MCF 10A (cell line): ENCODE measurements at regions not wholly inside any gene's neighbourhood (a gene's known extent, or its start where the extent isn't known, plus 50 kb on each side); places are given as distances from the start of the nearest gene placed in this dataset.

Experiments
- BruUV-seq: library from RNA; stranded (reverse); fragments of 400-500 nt; replicated peaks from 2 replicates; lab custom pipeline; 2021; lab: Mats Ljungman, UMichigan
- CTCF ChIA-PET: fragments of 300-600 bp; sonication (Branson Sonifier 250); formaldehyde crosslinking; extraction: SDS; loops from one replicate; lab custom pipeline; 2021; ENCODE audit warnings: antibody characterized with exemption, inconsistent platforms; lab: Yijun Ruan, JAX
- POLR2A ChIA-PET: fragments of 300-600, 350-650 bp; sonication (Branson Sonifier 250); formaldehyde crosslinking; extraction: SDS; loops from one replicate; lab custom pipeline; 2020; ENCODE audit warnings: antibody characterized with exemption, inconsistent platforms; lab: Yijun Ruan, JAX
- DNase-seq: peaks from one replicate; pipeline ENCODE4 v3.0.0-alpha.2; 2018; ENCODE audit not compliant: unreplicated experiment
- H3K27ac Mint-ChIP-seq: one replicate; pipeline ENCODE4 v1.8.0; 2022; ENCODE audit warnings: mild to moderate bottlenecking, low read depth, mixed read lengths; ENCODE audit not compliant: unreplicated experiment
- H3K27me3 Mint-ChIP-seq: one replicate; pipeline ENCODE4 v1.8.0; 2022; ENCODE audit warnings: mixed read lengths; ENCODE audit not compliant: insufficient read depth, unreplicated experiment
- H3K36me3 Mint-ChIP-seq: one replicate; pipeline ENCODE4 v1.8.0; 2022; ENCODE audit warnings: mild to moderate bottlenecking, moderate library complexity, mixed read lengths; ENCODE audit not compliant: insufficient read depth, unreplicated experiment
- H3K4me1 Mint-ChIP-seq: one replicate; pipeline ENCODE4 v1.8.0; 2022; ENCODE audit warnings: mixed read lengths; ENCODE audit not compliant: insufficient read depth, unreplicated experiment
- H3K4me3 Mint-ChIP-seq: one replicate; pipeline ENCODE4 v1.8.0; 2022; ENCODE audit warnings: mild to moderate bottlenecking, moderate library complexity, mixed read lengths; ENCODE audit not compliant: unreplicated experiment
- H3K9me3 Mint-ChIP-seq: one replicate; pipeline ENCODE4 v1.8.0; 2022; ENCODE audit warnings: mixed read lengths; ENCODE audit not compliant: unreplicated experiment
- intact Hi-C: fragments of 100-400 bp; cut with micrococcal nuclease; formaldehyde crosslinking; loops from 2 replicates; pipeline ENCODE4 v1.14.1; 2022
- TF ChIP-seq, protein P1 (sequence below): fragments of 200-600 bp; IDR thresholded peaks from one replicate; pipeline ENCODE4 v1.8.0; 2022; ENCODE audit warnings: antibody characterized with exemption, mild to moderate bottlenecking; ENCODE audit not compliant: unreplicated experiment

DNA sequence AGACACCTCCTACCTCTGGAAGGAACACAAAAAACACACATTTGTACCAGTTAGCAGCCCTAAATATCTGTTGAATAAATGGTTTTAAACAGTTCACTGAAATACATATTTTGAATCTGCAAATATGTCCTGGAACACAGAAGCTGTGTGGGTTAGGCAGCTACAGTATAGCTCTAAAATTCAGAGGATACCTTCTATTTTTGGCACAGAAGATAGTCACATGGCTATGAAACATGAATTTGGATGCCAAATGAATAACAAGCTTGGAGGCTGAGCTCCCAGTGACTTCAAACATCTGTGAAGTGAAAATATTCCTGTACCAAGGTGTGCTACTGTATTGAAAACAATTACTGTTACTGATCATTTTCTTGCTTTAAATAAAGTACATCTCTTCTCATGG, 391.5 kb upstream of the ADGRL2 start:
- Mint-ChIP-seq H3K4me1 (peaks cover 13% of the 10 kb centered on the region), H3K36me3 (no peaks in the 10 kb centered on the region), H3K27ac (no peak overlapping the region), H3K4me3 (no peak overlapping the region), H3K27me3 (no peaks in the 10 kb centered on the region), H3K9me3 (no peaks in the 10 kb centered on the region)
- DNase-seq: no peak
- TF ChIP-seq, protein P1, sequence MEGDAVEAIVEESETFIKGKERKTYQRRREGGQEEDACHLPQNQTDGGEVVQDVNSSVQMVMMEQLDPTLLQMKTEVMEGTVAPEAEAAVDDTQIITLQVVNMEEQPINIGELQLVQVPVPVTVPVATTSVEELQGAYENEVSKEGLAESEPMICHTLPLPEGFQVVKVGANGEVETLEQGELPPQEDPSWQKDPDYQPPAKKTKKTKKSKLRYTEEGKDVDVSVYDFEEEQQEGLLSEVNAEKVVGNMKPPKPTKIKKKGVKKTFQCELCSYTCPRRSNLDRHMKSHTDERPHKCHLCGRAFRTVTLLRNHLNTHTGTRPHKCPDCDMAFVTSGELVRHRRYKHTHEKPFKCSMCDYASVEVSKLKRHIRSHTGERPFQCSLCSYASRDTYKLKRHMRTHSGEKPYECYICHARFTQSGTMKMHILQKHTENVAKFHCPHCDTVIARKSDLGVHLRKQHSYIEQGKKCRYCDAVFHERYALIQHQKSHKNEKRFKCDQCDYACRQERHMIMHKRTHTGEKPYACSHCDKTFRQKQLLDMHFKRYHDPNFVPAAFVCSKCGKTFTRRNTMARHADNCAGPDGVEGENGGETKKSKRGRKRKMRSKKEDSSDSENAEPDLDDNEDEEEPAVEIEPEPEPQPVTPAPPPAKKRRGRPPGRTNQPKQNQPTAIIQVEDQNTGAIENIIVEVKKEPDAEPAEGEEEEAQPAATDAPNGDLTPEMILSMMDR: no peak
- intact Hi-C loops: no loop called here
- CTCF ChIA-PET: no interaction called here
- POLR2A ChIA-PET: interaction anchor here (0.6 kb wide), 1 partner anchor 217 kb away, joined by 3 read pairs; no protein-coding TSS in a partner anchor
- BruUV-seq: no TSS peak

DNA sequence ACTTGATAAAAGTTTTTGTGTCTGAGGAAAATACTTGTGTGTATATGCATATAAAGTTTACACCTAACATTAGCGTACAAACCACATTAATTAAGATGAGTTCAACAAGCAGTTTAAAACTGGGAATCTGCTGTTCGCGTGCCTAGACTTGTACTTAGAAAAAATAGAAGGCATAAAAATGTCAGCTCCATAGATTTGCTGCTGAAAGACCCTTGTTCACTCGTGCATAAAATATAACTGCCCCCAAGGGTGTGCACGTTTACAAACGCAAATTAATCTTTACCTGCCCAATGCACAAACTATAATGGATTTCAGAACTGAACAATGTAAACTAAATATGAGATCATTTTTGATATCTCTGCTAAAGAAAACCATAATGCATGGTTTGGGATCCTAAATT, 392.3 kb upstream of the ADGRL2 start:
- no TSS peak for BruUV-seq
- ChIA-PET CTCF (interaction anchor here (0.7 kb wide), 1 partner anchor 1189 kb away, joined by 3 read pairs; no protein-coding TSS in a partner anchor), POLR2A (no interaction called here)
- no peak overlapping the region for H3K4me3 Mint-ChIP-seq
- no peaks in the 10 kb centered on the region for H3K9me3 Mint-ChIP-seq
- H3K27ac Mint-ChIP-seq: no peak overlapping the region
- H3K36me3 Mint-ChIP-seq: no peaks in the 10 kb centered on the region
- DNase-seq: no peak
- no peaks in the 10 kb centered on the region for H3K27me3 Mint-ChIP-seq
- H3K4me1 Mint-ChIP-seq: peaks cover 13% of the 10 kb centered on the region
- intact Hi-C loops: no loop called here
- TF ChIP-seq, protein P1: no peak

DNA sequence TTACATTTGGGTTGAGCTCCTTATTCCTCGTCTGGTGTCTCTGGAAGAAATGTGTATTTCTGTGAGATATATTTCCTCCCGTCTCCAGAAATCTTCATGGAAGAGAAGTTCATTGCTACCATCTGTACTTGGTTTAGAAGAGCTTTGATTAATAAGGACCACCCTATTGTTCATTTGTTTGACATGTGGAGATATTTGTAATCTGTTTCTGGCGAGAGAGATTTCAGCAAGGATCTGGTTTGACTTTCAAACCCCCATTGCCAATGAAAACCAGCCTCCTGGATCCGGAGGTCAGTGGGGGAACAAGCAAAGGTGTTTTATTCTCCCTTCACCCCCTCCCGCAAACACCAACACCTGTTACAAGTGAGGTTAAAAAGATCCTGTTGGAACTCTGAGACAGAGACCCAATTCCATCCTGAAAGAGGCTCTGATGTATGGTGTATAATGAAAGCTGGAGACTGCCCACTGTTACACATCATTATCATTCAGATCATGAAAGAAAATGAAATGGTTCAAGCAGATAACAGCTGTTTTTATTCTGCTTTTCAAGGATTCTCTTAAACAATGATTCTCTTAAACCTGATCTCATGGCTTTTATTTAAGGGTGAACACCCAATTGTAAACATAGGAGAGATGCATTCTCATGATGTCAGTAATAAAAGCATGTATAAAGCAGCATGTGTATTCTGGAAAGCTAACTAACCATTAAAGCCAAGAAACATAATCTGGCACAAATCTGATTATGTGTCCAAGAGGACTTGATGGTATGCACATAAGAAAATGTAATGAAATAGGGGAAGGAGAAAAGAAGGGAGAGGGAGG, 393.5 kb upstream of the ADGRL2 start:
- no TSS peak for BruUV-seq
- Mint-ChIP-seq H3K27me3 (no peaks in the 10 kb centered on the region), H3K36me3 (no peaks in the 10 kb centered on the region), H3K4me3 (no peak overlapping the region), H3K27ac (no peak overlapping the region), H3K9me3 (no peaks in the 10 kb centered on the region), H3K4me1 (peaks cover 13% of the 10 kb centered on the region)
- POLR2A ChIA-PET: no interaction called here
- TF ChIP-seq, protein P1: no peak
- no peak for DNase-seq
- intact Hi-C loops: no loop called here
- CTCF ChIA-PET: interaction anchor here (0.6 to 0.7 kb wide), 4 partner anchors 9 to 1078 kb away, joined by 3 to 5 read pairs (median 3); no protein-coding TSS in a partner anchor

DNA sequence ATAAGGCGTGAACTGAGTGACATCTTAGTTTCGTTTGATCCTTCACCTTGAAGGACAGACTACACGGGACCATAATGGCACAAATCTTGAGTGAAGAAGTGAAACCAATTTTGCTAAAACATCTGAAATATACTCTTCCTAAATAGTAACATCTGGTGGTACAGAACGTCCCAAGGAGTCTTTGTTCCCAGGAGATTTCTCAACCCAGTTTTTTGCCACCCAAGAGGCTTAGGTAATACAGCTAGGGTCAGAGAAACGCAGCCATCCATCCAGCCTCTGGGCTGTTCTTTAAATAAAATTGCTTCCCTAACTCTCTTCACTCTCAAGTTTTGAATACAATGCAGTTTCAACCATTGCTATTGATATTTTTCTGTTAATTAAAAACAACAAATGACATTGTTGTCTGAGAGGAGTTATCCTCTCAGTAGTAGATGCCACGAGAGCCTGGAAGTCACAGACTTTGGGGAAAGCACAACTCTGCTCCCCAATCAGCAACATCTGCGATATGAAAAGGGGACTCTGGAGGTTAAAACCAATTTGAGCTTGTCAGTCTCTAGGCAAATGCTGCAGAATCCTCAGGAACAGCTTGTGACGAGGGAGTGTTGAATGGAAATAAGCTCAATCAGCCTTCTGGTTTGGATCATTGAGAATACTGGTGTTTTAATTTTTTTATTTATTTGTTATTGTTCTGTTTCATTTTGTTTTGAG, 394.3 kb upstream of the ADGRL2 start:
- intact Hi-C loops: no loop called here
- H3K4me3 Mint-ChIP-seq: no peak overlapping the region
- H3K36me3 Mint-ChIP-seq: no peaks in the 10 kb centered on the region
- TF ChIP-seq, protein P1: no peak
- CTCF ChIA-PET: interaction anchor here (0.6 to 0.7 kb wide), 3 partner anchors 8 to 20 kb away, joined by 3 to 5 read pairs (median 3); no protein-coding TSS in a partner anchor
- DNase-seq: peak; percentile 2
- H3K4me1 Mint-ChIP-seq: peaks cover 13% of the 10 kb centered on the region
- H3K9me3 Mint-ChIP-seq: no peaks in the 10 kb centered on the region
- no TSS peak for BruUV-seq
- no peaks in the 10 kb centered on the region for H3K27me3 Mint-ChIP-seq
- H3K27ac Mint-ChIP-seq: no peak overlapping the region
- POLR2A ChIA-PET: no interaction called here
